ENCODE measurements at regions not wholly inside any gene's neighbourhood (a gene's known extent, or its start where the extent isn't known, plus 50 kb on each side); places are given as distances from the start of the nearest gene placed in this dataset.

GRCh38 chr2:103887625-103888024 lies 966.3 kb upstream of the POU3F3 start (continued):
- TF ChIP-seq, protein P1, sequence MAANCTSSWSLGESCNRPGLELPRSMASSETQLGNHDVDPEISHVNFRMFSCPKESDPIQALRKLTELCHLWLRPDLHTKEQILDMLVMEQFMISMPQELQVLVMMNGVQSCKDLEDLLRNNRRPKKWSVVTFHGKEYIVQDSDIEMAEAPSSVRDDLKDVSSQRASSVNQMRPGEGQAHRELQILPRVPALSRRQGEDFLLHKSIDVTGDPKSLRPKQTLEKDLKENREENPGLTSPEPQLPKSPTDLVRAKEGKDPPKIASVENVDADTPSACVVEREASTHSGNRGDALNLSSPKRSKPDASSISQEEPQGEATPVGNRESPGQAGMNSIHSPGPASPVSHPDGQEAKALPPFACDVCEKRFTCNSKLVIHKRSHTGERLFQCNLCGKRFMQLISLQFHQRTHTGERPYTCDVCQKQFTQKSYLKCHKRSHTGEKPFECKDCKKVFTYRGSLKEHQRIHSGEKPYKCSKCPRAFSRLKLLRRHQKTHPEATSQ (CRISPR knock-in tag; IDR thresholded peaks at IDR 0.05; ENCODE audit: borderline replicate concordance), result no peak
- no peak for TF ChIP-seq NBN (conservative IDR thresholded peaks at IDR 0.05)
- no peak for TF ChIP-seq SP2 (CRISPR knock-in tag; IDR thresholded peaks at IDR 0.05)

- Histone ChIP-seq H3K9me3 (ENCODE audit: low read length) (no peaks in the 10 kb centered on the region), H4K20me1 (ENCODE audit: insufficient read depth, low read length) (no peaks in the 10 kb centered on the region), H3K27ac (ENCODE audit: extremely low read length, insufficient read depth, low read length) (no peak overlapping the region), H2AFZ (ENCODE audit: low read length) (no peak overlapping the region), H3K4me1 (ENCODE audit: insufficient read depth, low read length) (no peaks in the 10 kb centered on the region), H3K36me3 (replicated peaks in 1 of 2; ENCODE audit: control insufficient read depth in 1 of 2, insufficient read depth in 2 of 2, low read length in 2 of 2) (no peaks in the 10 kb centered on the region), H3K9ac (ENCODE audit: insufficient read depth, low read depth, low read length) (no peak overlapping the region), H3K27me3 (ENCODE audit: control insufficient read depth in 1 of 2, insufficient read depth in 2 of 2, low read length in 2 of 2) (peaks cover 0 to 1% of the 10 kb centered on the region in 2 experiments; a peak in 1 of 5 replicates), H3K4me3 (replicated peaks in 1 of 3; ENCODE audit: insufficient read depth in 1 of 3, low read depth in 2 of 3, low read length in 3 of 3) (no peak overlapping the region), H3K4me2 (ENCODE audit: low read depth, low read length) (no peak overlapping the region), H3K79me2 (ENCODE audit: insufficient read depth, low read length) (no peaks in the 10 kb centered on the region)
- no peak for ATAC-seq
- TF ChIP-seq, protein P2, sequence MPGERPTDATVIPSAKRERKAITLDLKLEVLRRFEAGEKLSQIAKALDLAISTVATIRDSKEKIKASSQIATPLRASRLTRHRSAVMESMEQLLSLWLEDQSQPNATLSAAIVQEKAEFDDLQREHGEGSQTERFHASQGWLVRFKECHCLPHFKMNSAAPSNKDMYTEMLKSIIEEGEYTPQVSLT (CRISPR knock-in tag; IDR thresholded peaks at IDR 0.05; ENCODE audit: borderline replicate concordance, low read depth), result no peak
- TF ChIP-seq ZFP90 (CRISPR knock-in tag; IDR thresholded peaks at IDR 0.05; ENCODE audit: borderline replicate concordance) (no peak), HDAC6 (IDR thresholded peaks at IDR 0.05; ENCODE audit: low read depth, low read length) (no peak), ZFP37 (CRISPR knock-in tag; IDR thresholded peaks at IDR 0.05; ENCODE audit: borderline replicate concordance) (no peak), ZNF329 (CRISPR knock-in tag; IDR thresholded peaks at IDR 0.05; ENCODE audit: low read depth) (no peak), ATF1 (CRISPR knock-in tag; IDR thresholded peaks at IDR 0.05) (no peak), ZNF83 (CRISPR knock-in tag; IDR thresholded peaks at IDR 0.05; ENCODE audit: borderline replicate concordance) (no peak), ZNF564 (CRISPR knock-in tag; IDR thresholded peaks at IDR 0.05) (no peak), NFIB (CRISPR knock-in tag; IDR thresholded peaks at IDR 0.05; ENCODE audit: borderline replicate concordance) (no peak), MYC (CRISPR knock-in tag; IDR thresholded peaks at IDR 0.05; ENCODE audit: borderline replicate concordance) (no peak), ZNF160 (CRISPR knock-in tag; IDR thresholded peaks at IDR 0.05) (no peak), ZNF589 (CRISPR knock-in tag; conservative IDR thresholded peaks at IDR 0.05) (no peak), ELF4 (CRISPR knock-in tag; IDR thresholded peaks at IDR 0.05; ENCODE audit: borderline replicate concordance) (no peak), SRY (CRISPR knock-in tag; IDR thresholded peaks at IDR 0.05) (no peak), ZNF136 (CRISPR knock-in tag; IDR thresholded peaks at IDR 0.05; ENCODE audit: low read depth) (no peak), BRCA1 (CRISPR knock-in tag; IDR thresholded peaks at IDR 0.05) (no peak)
- TF ChIP-seq, protein P3, sequence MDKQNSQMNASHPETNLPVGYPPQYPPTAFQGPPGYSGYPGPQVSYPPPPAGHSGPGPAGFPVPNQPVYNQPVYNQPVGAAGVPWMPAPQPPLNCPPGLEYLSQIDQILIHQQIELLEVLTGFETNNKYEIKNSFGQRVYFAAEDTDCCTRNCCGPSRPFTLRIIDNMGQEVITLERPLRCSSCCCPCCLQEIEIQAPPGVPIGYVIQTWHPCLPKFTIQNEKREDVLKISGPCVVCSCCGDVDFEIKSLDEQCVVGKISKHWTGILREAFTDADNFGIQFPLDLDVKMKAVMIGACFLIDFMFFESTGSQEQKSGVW (CRISPR knock-in tag; IDR thresholded peaks at IDR 0.05; ENCODE audit: borderline replicate concordance), result no peak
- TF ChIP-seq, protein P4, sequence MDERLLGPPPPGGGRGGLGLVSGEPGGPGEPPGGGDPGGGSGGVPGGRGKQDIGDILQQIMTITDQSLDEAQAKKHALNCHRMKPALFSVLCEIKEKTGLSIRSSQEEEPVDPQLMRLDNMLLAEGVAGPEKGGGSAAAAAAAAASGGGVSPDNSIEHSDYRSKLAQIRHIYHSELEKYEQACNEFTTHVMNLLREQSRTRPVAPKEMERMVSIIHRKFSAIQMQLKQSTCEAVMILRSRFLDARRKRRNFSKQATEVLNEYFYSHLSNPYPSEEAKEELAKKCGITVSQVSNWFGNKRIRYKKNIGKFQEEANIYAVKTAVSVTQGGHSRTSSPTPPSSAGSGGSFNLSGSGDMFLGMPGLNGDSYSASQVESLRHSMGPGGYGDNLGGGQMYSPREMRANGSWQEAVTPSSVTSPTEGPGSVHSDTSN (CRISPR knock-in tag; IDR thresholded peaks at IDR 0.05), result no peak
- TF ChIP-seq, protein P5, sequence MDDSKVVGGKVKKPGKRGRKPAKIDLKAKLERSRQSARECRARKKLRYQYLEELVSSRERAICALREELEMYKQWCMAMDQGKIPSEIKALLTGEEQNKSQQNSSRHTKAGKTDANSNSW (CRISPR knock-in tag; IDR thresholded peaks at IDR 0.05; ENCODE audit: borderline replicate concordance), result no peak
- CTCF ChIA-PET (ENCODE audit: low intra/inter-chr PET ratio, low total read pairs), result no interaction called here
- intact Hi-C loops (cut with micrococcal nuclease; ENCODE audit: unreplicated experiment), result no loop called here
- FAIRE-seq, result no peak
- in situ Hi-C loops (cut with HindIII; ENCODE audit: extremely low pct_ligation_motif_present, low pct_unique_long_range_greater_than_20kb), result no loop called here
- POLR2A ChIA-PET, result no interaction called here
- DNase-seq (ENCODE audit: low spot score), result no peak
- 0% methylated on average over 1 of the region's 1 CpG for WGBS (ENCODE audit: low lambda C conversion rate)
- no TSS peak for BruUV-seq (replicated peaks)
Measured at GRCh38 chr2:103896182-103896581, 957.7 kb upstream of the POU3F3 start.

Data from HepG2 (cell line).